Heart right ventricle (tissue), 16 donors: ENCODE measurements at regions not wholly inside any gene's neighbourhood (a gene's known extent, or its start where the extent isn't known, plus 50 kb on each side); places are given as distances from the start of the nearest gene placed in this dataset.
"Not testable (repeated sequence)": the region's sequence is repeated elsewhere in the genome, so short reads cannot be mapped to it uniquely, and the experiment has no call there.

ENCODE experiments used
- ATAC-seq, 8 donors: fragments of 200-7000 bp; cut with Tn5 transposase; one replicate each; pipeline ENCODE4 v1.9.1; 2020; ENCODE audit warnings: mild to moderate bottlenecking in 8 of 8, moderate library complexity in 8 of 8, moderate number of reproducible peaks in 1 of 8
- DNase-seq, 2 donors: peaks; one replicate each; pipeline ENCODE4 v3.0.0-alpha.2; 2020
- H3K27ac ChIP-seq, 10 donors: fragments of 200-600 bp; sonication (generic) in 2 of 10; one replicate each; pipeline versions ENCODE4 v1.5.0 to v1.8.0; 2020 to 2022; ENCODE audit warnings: mild to moderate bottlenecking in 3 of 10
- H3K27me3 ChIP-seq, 7 donors: fragments of 200-600 bp; one replicate each; pipeline ENCODE4 v1.8.0; 2021 to 2022; ENCODE audit warnings: mild to moderate bottlenecking in 2 of 7
- H3K36me3 ChIP-seq, 9 donors: fragments of 200-600 bp; sonication (generic) in 1 of 9; one replicate each; pipeline versions ENCODE4 v1.5.0 to v1.8.0; 2020 to 2022; ENCODE audit warnings: mild to moderate bottlenecking in 2 of 9
- H3K4me1 ChIP-seq, 9 donors: fragments of 200-600 bp; sonication (generic) in 1 of 9; one replicate each; pipeline versions ENCODE4 v1.5.0 to v1.8.0; 2020 to 2022; ENCODE audit warnings: mild to moderate bottlenecking in 4 of 9
- H3K4me3 ChIP-seq, 10 donors: fragments of 200-600 bp; sonication (generic) in 2 of 10; one replicate each; pipeline versions ENCODE4 v1.5.0 to v1.8.0; 2020 to 2022; ENCODE audit warnings: mild to moderate bottlenecking in 7 of 10, moderate library complexity in 2 of 10
- H3K9me3 ChIP-seq, 11 donors: fragments of 200-600 bp in 10 of 11; sonication (generic) in 2 of 11; one replicate each; pipeline versions ENCODE4 v1.5.0 to v1.8.0; 2013 to 2022; ENCODE audit warnings: mild to moderate bottlenecking in 2 of 11, control low read depth in 1 of 11, moderate library complexity in 1 of 11
- WGBS, 2 donors: extraction: QIAGEN DNeasy Blood & Tissue Kit; methylation state at CpG; one replicate each; pipeline ENCODE4 v1.1.7; 2013; ENCODE audit warnings: inconsistent platforms in 1 of 2; 5-methylcytosine and 5-hydroxymethylcytosine counted together
- intact Hi-C, 10 donors: fragments of 100-400 bp; cut with DNase I; formaldehyde crosslinking; loops; one replicate each; pipeline versions ENCODE4 v1.11.1 to v1.14.2; 2022
- TF ChIP-seq, protein P1 (sequence below), 9 donors: fragments of 200-600 bp; sonication (generic) in 2 of 9; IDR thresholded peaks; one replicate each; pipeline versions ENCODE4 v1.5.0 to v1.8.0; 2021 to 2022; ENCODE audit warnings: antibody characterized with exemption in 9 of 9, mild to moderate bottlenecking in 5 of 9, moderate library complexity in 1 of 9
- donor health status: Arrhythmogenic right ventricular cardiomyopathy.
- donor health status: ischemic (EF 13 %, LVEDD 7.1; RV severe dilation, severe dysfunction).
- donor health status: healthy with polysubstance abuse.
- donor health status: DM: no; HTN: yes; CAD: no.
- donor health status: DM: no; HTN: no; CAD: no.
- donor health status: ischemic (EF 25% LVEDD 6.9; RV normal size, moderate dysfunction).
- donor health status: ischemic (EF 25% LVEDD 5.7; RV mildly dilated, moderate dysfunction).
- donor health status: healthy.
- donor health status: DM: yes; HTN: yes; CAD: no.
- donor health status: Ischemic cardiomyopathy.
- donor health status: ischemic (EF 35%, LVEDD 5.7; RV mildly dilated, moderate dysfunction).
- donor health status: nonischemic (EF 11% LVEDD 7.7; RV severe dilation, severe dysfunction).
- donor health status: DM: yes; HTN: yes; CAD: no.
- donor health status: PGD.
- donor health status: ischemic (EF 29% LVEDD 5.4; RV normal size, mild dysfunction).
- donor health status: nonischemic (EF 23%, LVEDD 6.1; RV moderate dilation, normal function).

DNA sequence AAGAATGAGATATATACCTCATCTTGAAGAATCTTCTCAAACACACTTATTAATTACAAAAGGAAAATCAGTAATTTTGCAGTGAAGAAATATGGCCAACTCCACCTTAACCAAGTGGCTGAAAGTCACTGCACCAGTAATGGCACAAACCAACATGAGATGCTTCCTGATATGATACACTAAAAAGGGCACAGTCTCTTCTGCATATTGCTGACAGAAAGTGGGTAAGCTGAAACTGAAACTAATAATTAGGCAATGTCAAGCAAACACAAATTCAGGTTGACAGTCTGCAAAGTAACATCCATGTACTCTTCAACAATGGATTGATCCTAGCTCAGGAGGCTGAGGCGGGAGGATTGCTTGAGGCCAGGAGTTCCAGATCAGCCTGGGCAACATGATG is 56.1 kb downstream of the ZNF22 start:
- H3K27me3 ChIP-seq, H3K27ac ChIP-seq, intact Hi-C loops, H3K4me3 ChIP-seq, ATAC-seq, H3K36me3 ChIP-seq, DNase-seq, H3K9me3 ChIP-seq: not testable (repeated sequence)
- 94 to 100% methylated on average over 1 of the region's 1 CpG for WGBS, 2 donors
- peaks cover 0 to 15% (median 0%) of the 10 kb centered on the region in 9 donors for H3K4me1 ChIP-seq

DNA sequence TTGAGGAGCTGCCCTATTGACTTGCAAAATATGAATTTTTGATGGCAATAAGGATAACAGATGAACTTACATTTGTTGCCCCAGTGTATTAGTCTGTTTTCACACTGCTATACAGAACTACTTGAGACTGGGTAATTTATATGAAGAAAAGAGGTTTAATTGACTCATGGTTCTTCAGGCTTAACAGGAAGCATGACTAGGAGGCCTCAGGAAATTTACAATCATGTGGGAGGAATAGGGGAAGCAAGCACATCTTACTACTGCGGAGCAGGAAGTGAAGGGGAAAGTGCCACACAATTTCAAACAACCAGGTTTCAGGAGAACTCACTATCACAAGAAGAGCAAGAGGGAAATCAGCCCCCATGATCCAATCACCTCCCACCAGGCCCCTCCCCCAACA is 57.9 kb downstream of the ZNF22 start:
- H3K4me1 ChIP-seq = peaks cover 0 to 15% (median 0%) of the 10 kb centered on the region in 9 donors
- peaks cover 0 to 4% (median 0%) of the 10 kb centered on the region in 7 donors for H3K27me3 ChIP-seq
- intact Hi-C loops = no loop called here
- no peaks in the 10 kb centered on the region for H3K9me3 ChIP-seq
- H3K4me3 ChIP-seq = no peak overlapping the region
- WGBS, 2 donors = 53 to 66% methylated on average over 1 of the region's 1 CpG
- no peaks in the 10 kb centered on the region for H3K36me3 ChIP-seq
- TF ChIP-seq, protein P1, sequence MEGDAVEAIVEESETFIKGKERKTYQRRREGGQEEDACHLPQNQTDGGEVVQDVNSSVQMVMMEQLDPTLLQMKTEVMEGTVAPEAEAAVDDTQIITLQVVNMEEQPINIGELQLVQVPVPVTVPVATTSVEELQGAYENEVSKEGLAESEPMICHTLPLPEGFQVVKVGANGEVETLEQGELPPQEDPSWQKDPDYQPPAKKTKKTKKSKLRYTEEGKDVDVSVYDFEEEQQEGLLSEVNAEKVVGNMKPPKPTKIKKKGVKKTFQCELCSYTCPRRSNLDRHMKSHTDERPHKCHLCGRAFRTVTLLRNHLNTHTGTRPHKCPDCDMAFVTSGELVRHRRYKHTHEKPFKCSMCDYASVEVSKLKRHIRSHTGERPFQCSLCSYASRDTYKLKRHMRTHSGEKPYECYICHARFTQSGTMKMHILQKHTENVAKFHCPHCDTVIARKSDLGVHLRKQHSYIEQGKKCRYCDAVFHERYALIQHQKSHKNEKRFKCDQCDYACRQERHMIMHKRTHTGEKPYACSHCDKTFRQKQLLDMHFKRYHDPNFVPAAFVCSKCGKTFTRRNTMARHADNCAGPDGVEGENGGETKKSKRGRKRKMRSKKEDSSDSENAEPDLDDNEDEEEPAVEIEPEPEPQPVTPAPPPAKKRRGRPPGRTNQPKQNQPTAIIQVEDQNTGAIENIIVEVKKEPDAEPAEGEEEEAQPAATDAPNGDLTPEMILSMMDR (IDR thresholded peaks at IDR 0.05) = no peak
- no peak for DNase-seq
- no peak overlapping the region for H3K27ac ChIP-seq
- ATAC-seq = no peak

DNA sequence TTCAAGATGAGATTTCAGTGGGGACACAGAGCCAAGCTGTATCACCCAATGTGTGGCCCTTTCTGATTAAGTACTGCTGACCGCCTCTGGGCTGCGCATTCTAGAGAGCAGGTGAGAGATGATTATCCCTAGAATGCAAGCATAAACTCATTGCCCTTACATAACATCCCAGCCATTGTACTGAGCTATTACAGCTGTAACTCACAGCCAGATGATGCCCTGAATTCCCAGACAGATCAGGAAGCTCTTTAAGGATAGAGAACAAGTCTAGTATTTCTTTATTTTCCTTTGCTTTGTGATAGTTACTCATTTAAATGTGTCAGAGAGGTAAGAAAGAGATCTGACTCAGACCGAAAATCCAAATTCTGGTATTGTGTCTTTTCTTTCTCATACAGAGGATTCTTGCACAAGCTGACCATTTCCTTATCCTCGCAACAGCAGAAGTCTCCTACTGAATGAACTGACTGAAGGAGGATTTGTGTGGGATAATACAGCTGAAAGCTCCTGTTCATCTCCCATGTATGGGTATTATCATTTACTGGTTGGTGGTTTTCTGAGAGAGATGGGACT is 58.4 kb downstream of the ZNF22 start:
- intact Hi-C loops = no loop called here
- WGBS, 2 donors = 95 to 97% methylated on average over 4 of the region's 4 CpGs
- ATAC-seq = no peak

DNA sequence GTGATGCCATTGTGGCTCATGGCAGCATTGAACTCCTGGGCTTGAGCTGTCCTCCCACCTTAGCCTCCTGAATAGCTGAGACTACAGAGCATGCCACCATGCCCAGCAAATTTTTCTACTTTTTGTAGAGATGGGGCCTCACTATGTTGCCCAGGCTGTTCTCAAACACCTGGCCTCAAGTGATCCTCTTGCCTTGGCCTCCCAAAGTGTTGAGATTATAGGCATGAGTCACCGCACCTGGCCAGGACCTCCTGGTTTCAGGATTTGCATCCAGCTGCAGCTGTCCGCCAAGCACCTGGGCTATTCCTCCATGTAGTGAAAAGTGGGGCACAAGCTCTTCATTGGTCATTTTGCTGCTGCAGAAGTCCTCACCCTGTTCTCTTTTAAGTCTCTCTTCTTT is 58.9 kb downstream of the ZNF22 start:
- Histone ChIP-seq H3K4me3 (no peak overlapping the region), H3K27me3 (peaks cover 0 to 7% (median 0%) of the 10 kb centered on the region in 7 donors), H3K9me3 (no peaks in the 10 kb centered on the region), H3K36me3 (no peaks in the 10 kb centered on the region), H3K4me1 (peaks cover 0 to 15% (median 0%) of the 10 kb centered on the region in 9 donors), H3K27ac (no peak overlapping the region)
- DNase-seq (no peak), ATAC-seq (no peak)
- 96 to 100% methylated on average over 2 of the region's 2 CpGs for WGBS, 2 donors
- intact Hi-C loops = no loop called here
- TF ChIP-seq, protein P1 (IDR thresholded peaks at IDR 0.05) = no peak

More for the DNA sequence above, 58.4 kb downstream of the ZNF22 start:
- DNase-seq = no peak
- Histone ChIP-seq H3K9me3 (no peaks in the 10 kb centered on the region), H3K4me3 (no peak overlapping the region), H3K4me1 (peaks cover 0 to 15% (median 0%) of the 10 kb centered on the region in 9 donors), H3K27ac (no peak overlapping the region), H3K36me3 (no peaks in the 10 kb centered on the region), H3K27me3 (peaks cover 0 to 4% (median 0%) of the 10 kb centered on the region in 7 donors)
- TF ChIP-seq, protein P1 (IDR thresholded peaks at IDR 0.05) = no peak

DNA sequence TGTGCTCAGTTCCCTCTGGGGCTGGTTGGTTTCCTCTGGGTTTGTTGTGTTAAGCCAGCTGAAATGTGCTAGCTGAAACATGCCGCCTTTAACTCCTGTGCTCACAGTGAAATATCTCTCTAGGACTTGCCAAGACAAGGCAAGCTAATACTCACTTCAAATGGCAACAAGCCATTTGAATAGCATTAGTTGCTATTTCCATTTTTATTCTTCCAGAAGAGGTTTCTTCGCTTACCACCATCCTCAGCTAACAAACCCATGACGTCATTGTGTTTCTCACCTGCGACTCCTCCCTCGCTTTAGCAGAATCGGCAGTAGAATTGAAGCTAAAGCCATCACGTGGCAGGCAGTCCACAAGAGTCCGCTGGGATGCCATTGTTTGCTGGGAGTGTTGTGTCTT is 61.3 kb downstream of the ZNF22 start:
- no peak for ATAC-seq
- no peak overlapping the region for H3K4me3 ChIP-seq
- H3K4me1 ChIP-seq = peaks cover 0 to 15% (median 0%) of the 10 kb centered on the region in 9 donors
- no peaks in the 10 kb centered on the region for H3K9me3 ChIP-seq
- intact Hi-C loops = no loop called here
- H3K27me3 ChIP-seq = peaks cover 0 to 11% (median 0%) of the 10 kb centered on the region in 7 donors
- WGBS, 2 donors = 74 to 78% methylated on average over 8 of the region's 8 CpGs
- no peak for DNase-seq
- H3K36me3 ChIP-seq = no peaks in the 10 kb centered on the region
- TF ChIP-seq, protein P1 (IDR thresholded peaks at IDR 0.05) = no peak
- no peak overlapping the region for H3K27ac ChIP-seq
